Ovary (tissue), 3 donors: ENCODE measurements at regions not wholly inside any gene's neighbourhood (a gene's known extent, or its start where the extent isn't known, plus 50 kb on each side); places are given as distances from the start of the nearest gene placed in this dataset.

ENCODE experiments used
- CTCF ChIP-seq, 3 donors: fragments of 450-650 bp in 2 of 3; fragments of 200-600 bp in 1 of 3; IDR thresholded peaks; one replicate each; pipeline versions ENCODE4 v1.5.1 to v1.8.0; 2016 to 2022; ENCODE audit warnings: antibody characterized with exemption in 3 of 3, mild to moderate bottlenecking in 1 of 3
- POLR2A ChIP-seq: fragments of 450-650 bp; IDR thresholded peaks from one replicate; pipeline ENCODE4 v1.6.1; 2017; ENCODE audit warnings: antibody characterized with exemption, mild to moderate bottlenecking, moderate library complexity
- donor health status: DM: no; HTN: no; CAD: no.

GRCh38 chr6:85892346-85892745 lies 249.7 kb upstream of the SYNCRIP start:
- TF ChIP-seq CTCF (IDR thresholded peaks at IDR 0.05) (no peak), POLR2A (no peak)
